Adrenal gland (tissue), 9 donors: ENCODE measurements at regions not wholly inside any gene's neighbourhood (a gene's known extent, or its start where the extent isn't known, plus 50 kb on each side); places are given as distances from the start of the nearest gene placed in this dataset.

Source experiments
- DNase-seq, 7 donors: peaks; one replicate each; pipeline ENCODE4 v3.0.0-alpha.2; 2019 to 2020
- H3K27ac ChIP-seq, 5 donors: fragments of 200-600 bp; sonication (generic) in 4 of 5; 1 replicate in 3 of 5; 2 replicates in 2 of 5; pipeline versions ENCODE4 v1.5.1 to v1.8.0; 2016 to 2020; ENCODE audit warnings: mild to moderate bottlenecking in 1 of 5
- H3K27me3 ChIP-seq: fragments of 200-600 bp; 2 replicates; pipeline ENCODE4 v1.8.0; 2021
- H3K36me3 ChIP-seq, 2 donors: fragments of 200-600 bp; replicated peaks in 1 of 2; 1 replicate in 1 of 2; 2 replicates in 1 of 2; pipeline versions ENCODE4 v1.5.1 to v1.8.0; 2018 to 2022
- H3K4me1 ChIP-seq, 2 donors: fragments of 200-600 bp; replicated peaks in 1 of 2; 1 replicate in 1 of 2; 2 replicates in 1 of 2; pipeline versions ENCODE4 v1.5.1 to v1.8.0; 2018 to 2021
- H3K4me3 ChIP-seq, 4 donors: fragments of 200-600 bp; sonication (generic) in 3 of 4; one replicate each; pipeline ENCODE4 v1.5.1; 2016 to 2018
- H3K9me3 ChIP-seq, 3 donors: fragments of 200-600 bp; sonication (generic) in 1 of 3; replicated peaks in 1 of 3; 1 replicate in 2 of 3; 2 replicates in 1 of 3; pipeline versions ENCODE4 v1.5.1 to v1.8.0; 2016 to 2021
- POLR2A ChIP-seq, 2 donors: fragments of 450-650 bp; IDR thresholded peaks; one replicate each; pipeline ENCODE4 v1.6.1; 2017; ENCODE audit warnings: antibody characterized with exemption in 2 of 2, mild to moderate bottlenecking in 2 of 2, moderate library complexity in 1 of 2
- WGBS, 4 donors: extraction: QIAGEN DNeasy Blood & Tissue Kit in 2 of 4; methylation state at CpG; one replicate each; pipeline versions ENCODE4 v1.1.5 to v1.1.7; 2013 to 2017; 5-methylcytosine and 5-hydroxymethylcytosine counted together
- intact Hi-C, 2 donors: fragments of 100-400 bp; cut with DNase I; formaldehyde crosslinking; loops; one replicate each; pipeline versions ENCODE4 v1.14.1 to v1.15.0; 2022 to 2023
- TF ChIP-seq, protein P1 (sequence below), 6 experiments: fragments of 450-650 bp in 4 of 6; fragments of 200-600 bp in 2 of 6; sonication (generic) in 1 of 6; IDR thresholded peaks; 1 replicate in 5 of 6; 2 replicates in 1 of 6; pipeline versions ENCODE4 v1.5.1 to v1.8.0; 2016 to 2021; ENCODE audit warnings: antibody characterized with exemption in 6 of 6, mild to moderate bottlenecking in 2 of 6, moderate library complexity in 1 of 6
- donor health status: healthy with polysubstance abuse.
- donor health status: Bipolar disorder and iron deficiency.
- donor health status: DM: yes; HTN: yes; CAD: no.
- donor health status: DM: no; HTN: no; CAD: no.
- donor health status: DM: no; HTN: no; CAD: no.

- Histone ChIP-seq H3K27me3 (no peaks in the 10 kb centered on the region), H3K27ac (no peak overlapping the region), H3K9me3 (no peaks in the 10 kb centered on the region), H3K4me3 (no peak overlapping the region), H3K36me3 (no peaks in the 10 kb centered on the region), H3K4me1 (no peaks in the 10 kb centered on the region)
- TF ChIP-seq POLR2A (IDR thresholded peaks at IDR 0.05) = no peak
- TF ChIP-seq, protein P1, sequence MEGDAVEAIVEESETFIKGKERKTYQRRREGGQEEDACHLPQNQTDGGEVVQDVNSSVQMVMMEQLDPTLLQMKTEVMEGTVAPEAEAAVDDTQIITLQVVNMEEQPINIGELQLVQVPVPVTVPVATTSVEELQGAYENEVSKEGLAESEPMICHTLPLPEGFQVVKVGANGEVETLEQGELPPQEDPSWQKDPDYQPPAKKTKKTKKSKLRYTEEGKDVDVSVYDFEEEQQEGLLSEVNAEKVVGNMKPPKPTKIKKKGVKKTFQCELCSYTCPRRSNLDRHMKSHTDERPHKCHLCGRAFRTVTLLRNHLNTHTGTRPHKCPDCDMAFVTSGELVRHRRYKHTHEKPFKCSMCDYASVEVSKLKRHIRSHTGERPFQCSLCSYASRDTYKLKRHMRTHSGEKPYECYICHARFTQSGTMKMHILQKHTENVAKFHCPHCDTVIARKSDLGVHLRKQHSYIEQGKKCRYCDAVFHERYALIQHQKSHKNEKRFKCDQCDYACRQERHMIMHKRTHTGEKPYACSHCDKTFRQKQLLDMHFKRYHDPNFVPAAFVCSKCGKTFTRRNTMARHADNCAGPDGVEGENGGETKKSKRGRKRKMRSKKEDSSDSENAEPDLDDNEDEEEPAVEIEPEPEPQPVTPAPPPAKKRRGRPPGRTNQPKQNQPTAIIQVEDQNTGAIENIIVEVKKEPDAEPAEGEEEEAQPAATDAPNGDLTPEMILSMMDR (IDR thresholded peaks at IDR 0.05) = no peak
- no peak for DNase-seq
- intact Hi-C loops = no loop called here
- WGBS, 4 donors = 56 to 64% (median 59%) methylated on average over 1 of the region's 1 CpG
These were observed 708.4 kb downstream of the KCNT2 start for GRCh38 chr1:195899762-195900352.

GRCh38 chr1:195898924-195899323 lies 709.3 kb downstream of the KCNT2 start:
- H3K27me3 ChIP-seq = no peaks in the 10 kb centered on the region
- H3K27ac ChIP-seq = no peak overlapping the region
- WGBS, 4 donors = 22 to 28% (median 26%) methylated on average over 2 of the region's 2 CpGs
- H3K4me1 ChIP-seq = no peaks in the 10 kb centered on the region
- H3K9me3 ChIP-seq = no peaks in the 10 kb centered on the region
- H3K4me3 ChIP-seq = no peak overlapping the region
- intact Hi-C loops = no loop called here
- no peak for TF ChIP-seq POLR2A (IDR thresholded peaks at IDR 0.05)
- TF ChIP-seq, protein P1 (IDR thresholded peaks at IDR 0.05) = no peak
- no peak for DNase-seq
- no peaks in the 10 kb centered on the region for H3K36me3 ChIP-seq

GRCh38 chr1:195898373-195898772 lies 709.9 kb downstream of the KCNT2 start:
- DNase-seq = no peak
- Histone ChIP-seq H3K27ac (no peak overlapping the region), H3K27me3 (no peaks in the 10 kb centered on the region), H3K4me1 (no peaks in the 10 kb centered on the region), H3K9me3 (no peaks in the 10 kb centered on the region), H3K4me3 (no peak overlapping the region), H3K36me3 (no peaks in the 10 kb centered on the region)
- WGBS, 4 donors = 56 to 71% (median 65%) methylated on average over 3 of the region's 3 CpGs
- intact Hi-C loops = no loop called here
- no peak for TF ChIP-seq POLR2A (IDR thresholded peaks at IDR 0.05)
- TF ChIP-seq, protein P1 (IDR thresholded peaks at IDR 0.05) = no peak

GRCh38 chr1:195897076-195897475 lies 711.2 kb downstream of the KCNT2 start:
- 82 to 91% (median 87%) methylated on average over 6 of the region's 6 CpGs for WGBS, 4 donors
- Histone ChIP-seq H3K36me3 (no peaks in the 10 kb centered on the region), H3K27ac (no peak overlapping the region), H3K9me3 (no peaks in the 10 kb centered on the region), H3K4me1 (no peaks in the 10 kb centered on the region), H3K4me3 (no peak overlapping the region), H3K27me3 (no peaks in the 10 kb centered on the region)
- DNase-seq = no peak
- intact Hi-C loops = no loop called here
- TF ChIP-seq POLR2A (IDR thresholded peaks at IDR 0.05) = no peak
- TF ChIP-seq, protein P1 (IDR thresholded peaks at IDR 0.05) = no peak
